Type B pancreatic cell (in vitro differentiated cells): ENCODE measurements at regions not wholly inside any gene's neighbourhood (a gene's known extent, or its start where the extent isn't known, plus 50 kb on each side); places are given as distances from the start of the nearest gene placed in this dataset.

Experiments used
- DNase-seq: peaks from one replicate; pipeline ENCODE4 v3.0.0; 2021; ENCODE audit warnings: mixed read lengths; ENCODE audit not compliant: unreplicated experiment; ENCODE audit errors: extremely low spot score
- H3K27ac Mint-ChIP-seq: 2 replicates; pipeline ENCODE4 v1.8.0; 2021; ENCODE audit warnings: mild to moderate bottlenecking, mixed read lengths
- H3K27me3 Mint-ChIP-seq: 2 replicates; pipeline ENCODE4 v1.8.0; 2021; ENCODE audit warnings: mixed read lengths
- H3K36me3 Mint-ChIP-seq: 2 replicates; pipeline ENCODE4 v1.8.0; 2021; ENCODE audit warnings: mixed read lengths
- H3K4me1 Mint-ChIP-seq: one replicate; pipeline ENCODE4 v1.8.0; 2021; ENCODE audit warnings: mixed read lengths; ENCODE audit not compliant: unreplicated experiment
- H3K4me3 Mint-ChIP-seq: 2 replicates; pipeline ENCODE4 v1.8.0; 2021; ENCODE audit warnings: mild to moderate bottlenecking, mixed read lengths
- H3K9me3 Mint-ChIP-seq: 2 replicates; pipeline ENCODE4 v1.8.0; 2021; ENCODE audit warnings: mixed read lengths
- TF ChIP-seq, protein P1 (sequence below): fragments of 200-600 bp; sonication (generic); conservative IDR thresholded peaks from 2 replicates; pipeline ENCODE4 v1.5.0; 2021; ENCODE audit warnings: antibody characterized with exemption, mild to moderate bottlenecking

- Mint-ChIP-seq H3K27me3 (no peaks in the 10 kb centered on the region), H3K9me3 (peaks cover 5% of the 10 kb centered on the region), H3K36me3 (no peaks in the 10 kb centered on the region)
Observed at GRCh38 chr5:40453689-40454088, 226.0 kb upstream of the PTGER4 start.

DNA sequence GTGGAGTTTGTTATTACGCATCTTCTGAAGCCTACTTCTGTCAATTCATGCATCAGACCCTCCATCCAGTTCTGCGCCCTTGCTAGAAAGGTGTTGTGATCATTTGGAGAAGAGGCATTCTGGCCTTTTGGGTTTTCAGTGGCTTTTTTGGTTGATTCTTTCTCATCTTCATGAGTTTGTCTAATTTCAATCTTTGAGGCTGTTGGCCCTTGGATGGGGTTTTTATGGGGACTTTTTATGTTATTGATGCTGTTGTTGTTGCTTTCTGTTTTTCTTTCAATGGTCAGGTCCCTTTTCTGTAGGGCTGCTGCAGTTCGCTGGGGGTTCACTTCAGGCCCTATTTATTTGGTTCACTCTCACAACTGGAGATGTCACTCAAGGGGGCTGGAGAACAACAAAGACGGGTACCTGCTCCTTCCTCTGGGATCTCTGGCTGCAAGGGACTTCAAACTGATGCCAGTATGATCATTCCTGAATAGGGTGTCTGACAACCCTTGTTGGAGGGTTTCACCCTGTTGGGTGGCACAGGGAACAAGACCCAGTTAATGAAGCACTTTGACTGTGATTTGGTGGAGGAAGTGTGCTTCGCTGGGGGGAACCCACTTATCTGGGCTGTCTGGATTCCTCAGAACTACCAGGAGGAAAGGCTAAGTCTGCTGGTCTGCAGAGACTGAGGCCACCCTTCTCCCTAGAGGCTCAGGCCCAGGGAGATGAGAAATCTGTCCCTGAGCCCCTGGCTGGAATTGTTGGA lies 226.7 kb upstream of the PTGER4 start:
- no peak overlapping the region for H3K4me3 Mint-ChIP-seq
- TF ChIP-seq, protein P1, sequence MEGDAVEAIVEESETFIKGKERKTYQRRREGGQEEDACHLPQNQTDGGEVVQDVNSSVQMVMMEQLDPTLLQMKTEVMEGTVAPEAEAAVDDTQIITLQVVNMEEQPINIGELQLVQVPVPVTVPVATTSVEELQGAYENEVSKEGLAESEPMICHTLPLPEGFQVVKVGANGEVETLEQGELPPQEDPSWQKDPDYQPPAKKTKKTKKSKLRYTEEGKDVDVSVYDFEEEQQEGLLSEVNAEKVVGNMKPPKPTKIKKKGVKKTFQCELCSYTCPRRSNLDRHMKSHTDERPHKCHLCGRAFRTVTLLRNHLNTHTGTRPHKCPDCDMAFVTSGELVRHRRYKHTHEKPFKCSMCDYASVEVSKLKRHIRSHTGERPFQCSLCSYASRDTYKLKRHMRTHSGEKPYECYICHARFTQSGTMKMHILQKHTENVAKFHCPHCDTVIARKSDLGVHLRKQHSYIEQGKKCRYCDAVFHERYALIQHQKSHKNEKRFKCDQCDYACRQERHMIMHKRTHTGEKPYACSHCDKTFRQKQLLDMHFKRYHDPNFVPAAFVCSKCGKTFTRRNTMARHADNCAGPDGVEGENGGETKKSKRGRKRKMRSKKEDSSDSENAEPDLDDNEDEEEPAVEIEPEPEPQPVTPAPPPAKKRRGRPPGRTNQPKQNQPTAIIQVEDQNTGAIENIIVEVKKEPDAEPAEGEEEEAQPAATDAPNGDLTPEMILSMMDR = no peak
- no peaks in the 10 kb centered on the region for H3K27me3 Mint-ChIP-seq
- peaks cover 5% of the 10 kb centered on the region for H3K9me3 Mint-ChIP-seq
- no peaks in the 10 kb centered on the region for H3K36me3 Mint-ChIP-seq
- DNase-seq = no peak
- no peaks in the 10 kb centered on the region for H3K4me1 Mint-ChIP-seq
- H3K27ac Mint-ChIP-seq = no peak overlapping the region

More at GRCh38 chr5:40453689-40454088, 226.0 kb upstream of the PTGER4 start:
- H3K4me3 Mint-ChIP-seq = no peak overlapping the region
- no peak overlapping the region for H3K27ac Mint-ChIP-seq
- no peaks in the 10 kb centered on the region for H3K4me1 Mint-ChIP-seq
- TF ChIP-seq, protein P1 = no peak
- DNase-seq = no peak

GRCh38 chr5:40447438-40447837 lies 232.3 kb upstream of the PTGER4 start:
- Mint-ChIP-seq H3K4me3 (no peak overlapping the region), H3K27me3 (no peaks in the 10 kb centered on the region), H3K9me3 (peaks cover 8% of the 10 kb centered on the region), H3K36me3 (no peaks in the 10 kb centered on the region), H3K27ac (no peak overlapping the region), H3K4me1 (no peaks in the 10 kb centered on the region)
- DNase-seq = no peak
- TF ChIP-seq, protein P1 = no peak

- TF ChIP-seq, protein P1 = no peak
- H3K9me3 Mint-ChIP-seq = peaks cover 5% of the 10 kb centered on the region
- H3K27ac Mint-ChIP-seq = no peak overlapping the region
- H3K4me1 Mint-ChIP-seq = no peaks in the 10 kb centered on the region
- H3K36me3 Mint-ChIP-seq = no peaks in the 10 kb centered on the region
- no peak for DNase-seq
- no peaks in the 10 kb centered on the region for H3K27me3 Mint-ChIP-seq
- H3K4me3 Mint-ChIP-seq = no peak overlapping the region
Observed at GRCh38 chr5:40446910-40447309, 232.8 kb upstream of the PTGER4 start.

GRCh38 chr5:40442346-40442745 lies 237.4 kb upstream of the PTGER4 start:
- Mint-ChIP-seq H3K9me3 (peaks cover 5% of the 10 kb centered on the region), H3K27ac (no peak overlapping the region), H3K4me1 (no peaks in the 10 kb centered on the region), H3K4me3 (no peak overlapping the region), H3K36me3 (no peaks in the 10 kb centered on the region), H3K27me3 (no peaks in the 10 kb centered on the region)
- DNase-seq = no peak
- TF ChIP-seq, protein P1 = no peak
